ENCODE measurements at regions not wholly inside any gene's neighbourhood (a gene's known extent, or its start where the extent isn't known, plus 50 kb on each side); places are given as distances from the start of the nearest gene placed in this dataset.
"Not testable (repeated sequence)": the region's sequence is repeated elsewhere in the genome, so short reads cannot be mapped to it uniquely, and the experiment has no call there.

DNA sequence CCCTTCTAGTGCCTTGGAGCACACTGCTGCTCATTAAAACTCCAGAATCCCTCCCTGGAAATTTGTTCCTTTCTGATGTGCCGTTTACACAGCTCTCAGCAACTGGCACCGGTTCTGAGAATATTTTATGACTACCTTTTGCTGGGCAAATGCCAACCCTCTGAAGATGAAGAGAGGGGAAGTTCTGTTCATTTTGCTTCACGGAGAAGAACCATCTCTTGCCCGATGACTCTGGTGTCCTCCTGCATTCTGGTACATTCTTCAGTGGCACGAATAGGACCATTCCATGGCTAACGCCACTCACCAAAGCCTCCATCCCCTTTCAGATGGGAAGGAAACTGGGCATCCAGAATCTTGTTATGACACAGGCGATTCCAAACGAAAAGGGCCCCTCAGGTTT, 96.2 kb upstream of the SIM2 start:
- DNase-seq: no peak

DNA sequence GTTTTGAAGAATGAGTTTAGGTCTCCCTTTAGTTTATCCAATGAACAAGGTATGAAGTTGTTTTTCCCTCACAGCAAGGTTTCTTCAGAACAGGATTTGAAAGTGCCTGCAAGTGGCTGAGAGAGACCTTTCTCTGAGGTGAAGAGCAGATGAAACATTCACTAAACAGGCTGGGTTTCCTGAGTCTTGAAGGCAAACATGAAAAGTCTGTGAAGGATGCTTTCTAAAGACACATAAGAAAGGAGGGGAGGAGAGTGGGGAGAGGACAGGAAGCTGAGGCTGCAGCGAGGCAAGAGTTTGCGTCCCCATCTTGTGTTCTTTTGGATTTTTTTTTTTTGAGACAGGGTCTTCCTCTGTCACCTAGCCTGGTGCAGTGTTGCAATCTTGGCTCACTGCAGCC, 95.7 kb upstream of the SIM2 start:
- DNase-seq: no peak

DNA sequence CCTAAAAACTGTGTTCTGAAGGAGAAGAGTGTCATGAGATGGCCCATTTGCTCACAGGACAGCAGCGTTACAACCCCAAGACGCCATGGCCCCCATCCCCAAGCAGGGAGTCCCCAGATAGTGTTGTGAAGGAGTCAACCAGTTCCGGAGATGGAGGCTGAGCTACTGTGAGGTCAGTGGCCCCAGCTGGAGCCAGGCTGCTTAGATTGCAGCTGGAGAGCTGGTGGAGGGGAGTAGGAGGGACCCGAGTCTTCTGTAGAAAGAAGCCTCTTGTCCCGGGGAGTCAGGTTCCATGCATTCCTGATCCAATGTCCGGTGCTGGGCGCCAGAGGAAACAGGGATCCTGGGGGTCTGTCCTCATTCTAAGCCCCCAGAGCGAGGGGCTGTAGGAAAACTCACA, 93.5 kb upstream of the SIM2 start:
- DNase-seq: no peak

DNA sequence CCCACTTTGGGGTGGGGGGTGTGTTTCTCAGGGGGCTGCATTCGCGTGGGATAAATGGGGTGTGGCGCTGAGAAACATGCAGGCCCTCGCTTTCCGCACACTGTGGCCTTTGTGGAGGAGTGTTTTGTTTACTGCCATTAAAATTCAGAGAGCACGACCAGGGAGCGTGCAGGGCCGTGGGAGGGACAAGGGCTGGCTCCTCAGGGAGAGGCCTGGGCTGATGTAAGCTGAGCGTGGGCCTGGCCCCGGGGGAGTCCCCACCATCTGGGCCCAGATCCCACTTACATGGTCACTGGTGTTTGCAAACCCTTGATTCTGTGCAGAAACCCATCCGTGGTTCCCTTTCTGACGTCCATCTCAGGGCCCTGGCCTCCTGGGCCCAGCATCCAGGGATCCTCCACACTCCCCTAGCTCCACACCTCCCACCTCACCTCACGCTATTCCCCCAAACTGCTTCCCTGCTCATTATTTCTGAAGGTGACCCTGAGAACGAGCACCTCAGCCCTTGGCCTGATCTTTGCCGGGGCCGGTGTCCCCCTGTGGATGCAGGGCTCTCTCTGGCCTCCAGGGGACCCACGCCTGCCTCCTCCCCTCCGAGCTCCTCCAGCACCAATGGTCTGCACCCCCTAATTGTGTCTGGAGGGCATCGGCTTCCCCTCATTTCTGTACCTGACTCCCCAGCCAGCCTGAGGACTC, 92.5 kb upstream of the SIM2 start:
- no peak for DNase-seq

DNA sequence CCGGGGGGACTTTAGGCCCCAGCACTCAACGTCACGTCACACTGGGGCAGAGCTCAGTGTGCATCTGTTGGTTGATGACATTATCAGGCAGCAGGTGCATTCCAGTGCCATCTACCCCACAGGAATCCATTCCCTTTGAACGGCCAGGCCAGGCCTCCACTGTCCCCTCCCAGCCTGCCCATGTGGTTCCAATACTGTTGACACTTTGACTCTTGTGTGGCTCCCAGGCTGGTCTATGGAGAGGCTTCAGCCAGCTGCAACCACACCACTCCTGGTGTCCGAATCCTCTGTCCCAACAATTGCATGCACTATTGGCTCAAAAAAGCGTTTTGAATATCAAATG, 92.0 kb upstream of the SIM2 start:
- DNase-seq: no peak

DNA sequence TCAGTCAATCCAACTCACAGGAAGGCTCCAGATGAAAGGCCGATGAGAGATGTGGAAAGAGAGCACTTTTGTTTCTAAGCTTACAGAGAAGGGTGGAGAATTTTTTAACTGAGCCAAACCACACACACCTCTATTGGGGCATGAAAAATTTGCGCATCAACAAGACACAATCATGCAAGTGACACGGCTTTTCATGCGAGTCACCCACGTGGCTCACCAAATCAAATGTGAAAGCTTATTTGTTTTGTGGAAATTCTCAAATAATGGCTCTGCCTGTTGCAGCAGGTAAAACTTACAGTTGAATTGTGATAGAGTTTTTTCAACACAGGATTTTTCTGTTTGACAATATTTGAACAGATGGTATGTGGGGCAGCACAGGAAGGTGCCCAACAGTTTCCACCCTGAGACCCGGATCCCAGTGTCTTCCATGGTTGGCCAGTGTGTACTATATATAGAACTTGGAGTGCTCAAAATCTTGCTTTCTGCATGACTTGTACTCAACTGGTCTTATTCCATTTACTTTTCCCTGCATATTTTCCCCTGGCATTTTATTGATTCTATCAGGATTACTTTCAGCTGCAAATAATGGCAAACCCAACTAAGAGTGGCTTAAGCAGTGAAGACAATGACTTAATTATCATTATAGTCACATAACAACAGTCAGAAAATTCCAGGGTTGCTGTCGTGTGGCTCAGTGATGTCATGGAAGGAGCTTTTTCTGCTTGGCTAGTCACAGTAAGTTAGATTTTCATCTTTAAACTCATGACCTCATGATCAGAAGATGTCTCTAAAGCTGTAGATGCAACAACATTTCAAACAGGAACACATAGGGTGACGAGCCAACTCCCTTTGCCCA, 90.6 kb upstream of the SIM2 start:
- no peak for DNase-seq

DNA sequence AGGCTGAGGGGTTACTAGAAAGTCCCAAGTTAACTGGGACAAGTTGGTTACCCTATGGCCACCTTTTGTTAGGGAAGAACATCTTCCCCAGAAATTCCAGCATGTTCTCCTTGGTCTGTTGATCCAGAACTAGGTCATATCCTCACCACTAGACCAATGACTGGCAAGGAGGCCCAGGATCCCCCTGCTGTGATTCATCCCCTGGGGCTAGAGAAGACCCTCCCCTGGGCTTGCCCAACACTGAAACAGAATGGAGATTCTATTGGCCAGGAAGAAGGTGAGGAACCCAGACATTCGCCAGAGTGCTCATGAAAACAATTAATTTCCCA, 90.1 kb upstream of the SIM2 start:
- no peak for DNase-seq

DNA sequence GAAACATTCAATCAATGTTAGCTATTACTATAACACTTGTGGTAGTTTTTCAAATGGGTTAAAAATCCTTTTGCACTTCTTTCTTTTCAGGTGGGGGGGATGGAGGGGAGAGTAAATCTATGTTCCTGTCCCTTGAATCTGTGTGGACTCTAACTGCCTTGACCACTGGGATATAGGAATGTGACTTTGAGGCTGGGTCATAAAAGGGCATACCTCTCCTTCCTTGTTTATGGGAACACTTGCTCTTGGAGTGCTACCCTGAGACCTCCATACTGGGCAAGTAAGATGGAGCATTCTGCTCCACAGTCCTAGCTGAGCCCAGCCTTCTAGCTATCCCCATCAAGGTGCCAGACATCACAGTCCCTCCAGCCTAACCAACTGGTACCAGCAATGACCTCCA, 89.3 kb upstream of the SIM2 start:
- no peak for DNase-seq

DNA sequence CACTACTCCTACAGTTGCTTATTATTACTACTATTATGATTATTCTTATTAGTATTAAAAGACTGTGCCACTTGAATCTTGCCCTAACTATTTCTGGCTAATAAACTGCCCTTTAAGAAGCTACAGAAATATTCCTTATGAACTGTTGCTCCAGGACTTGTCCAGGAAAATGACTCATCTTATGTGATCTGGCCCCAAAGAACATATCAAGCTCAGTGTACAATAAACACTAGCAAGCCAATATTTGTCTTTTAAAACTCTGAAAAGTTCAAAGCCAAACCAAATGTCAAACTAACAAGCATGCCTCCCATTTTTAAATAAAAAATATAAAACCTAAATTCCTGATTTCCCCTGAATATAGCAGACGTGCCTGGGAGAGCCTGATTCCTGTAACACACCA, 88.7 kb upstream of the SIM2 start:
- DNase-seq: no peak

DNA sequence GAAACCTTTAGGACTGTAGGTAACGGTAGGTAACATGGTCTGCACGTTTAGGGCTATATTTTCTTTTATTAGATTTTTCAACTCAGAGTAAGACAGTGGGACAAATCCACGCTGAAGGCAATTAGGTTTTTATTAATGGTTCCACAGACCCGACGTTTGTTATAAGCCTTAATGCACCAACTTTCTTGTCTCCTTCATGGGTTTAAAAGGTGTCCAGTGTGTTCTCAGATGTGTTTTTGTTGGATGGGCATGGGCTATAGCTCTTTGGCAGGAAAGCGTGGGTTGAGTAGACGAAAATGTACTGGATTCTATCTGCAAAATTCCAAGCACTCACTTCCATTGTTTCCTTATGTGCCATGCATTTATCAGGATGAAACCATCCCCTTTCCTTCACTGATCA, 88.0 kb upstream of the SIM2 start:
- no peak for DNase-seq

DNA sequence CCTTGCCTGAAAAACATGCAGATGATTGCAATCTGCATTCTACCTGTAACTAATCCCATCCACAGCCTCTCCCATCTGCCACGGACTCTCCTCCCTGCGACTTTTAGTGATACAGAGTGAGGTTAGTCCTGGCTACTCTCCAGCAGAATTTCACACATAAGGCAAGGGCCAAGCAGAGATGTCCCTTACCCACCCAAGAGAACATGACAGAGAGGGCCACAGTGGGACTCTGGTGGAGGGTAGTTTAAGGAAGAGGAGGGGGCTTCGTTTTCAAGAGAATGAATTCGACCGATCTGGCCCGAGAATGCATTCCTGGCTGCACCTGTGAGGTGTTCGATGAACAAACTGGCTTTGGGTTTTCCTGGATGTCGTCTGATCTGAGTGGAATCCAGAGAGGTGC, 87.5 kb upstream of the SIM2 start:
- DNase-seq: no peak

DNA sequence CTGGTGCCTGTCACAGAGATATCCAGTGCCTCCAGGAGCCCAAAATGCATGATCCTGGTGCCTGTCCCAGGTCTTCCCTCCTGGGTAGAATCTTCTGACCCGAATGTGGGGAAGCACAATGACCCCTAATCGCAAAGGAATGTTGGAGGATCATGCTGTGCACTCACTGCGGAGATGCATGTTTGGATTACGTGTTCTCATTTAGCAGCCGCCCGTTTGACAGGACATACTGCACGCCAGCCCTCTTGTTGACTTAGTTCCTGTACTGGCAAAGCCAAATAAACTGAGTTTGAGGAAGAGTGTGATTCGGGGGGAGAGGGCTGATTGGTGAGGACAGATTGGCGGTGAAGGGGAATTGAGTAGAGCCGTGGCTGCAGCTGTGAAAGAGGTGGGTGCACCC, 85.9 kb upstream of the SIM2 start:
- no peak for DNase-seq

DNA sequence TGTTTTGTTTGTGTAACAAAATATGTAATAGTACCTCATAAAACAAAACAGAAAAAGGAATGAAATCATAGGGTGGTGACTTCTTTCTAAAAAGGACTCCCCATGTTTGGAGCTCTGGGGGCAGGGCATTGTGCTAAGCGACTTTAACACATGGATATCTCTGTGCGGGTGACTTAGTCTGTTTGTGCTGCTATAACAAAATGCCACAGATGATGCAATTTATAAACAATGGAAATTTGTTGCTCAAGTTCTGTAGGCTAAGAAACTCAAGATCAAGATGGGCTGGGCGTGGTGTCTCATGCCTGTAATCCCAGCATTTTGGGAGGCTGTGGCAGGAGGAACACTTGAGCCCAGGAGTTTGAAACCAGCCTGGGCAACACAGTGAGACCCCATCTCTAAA, 85.4 kb upstream of the SIM2 start:
- DNase-seq: no peak

DNA sequence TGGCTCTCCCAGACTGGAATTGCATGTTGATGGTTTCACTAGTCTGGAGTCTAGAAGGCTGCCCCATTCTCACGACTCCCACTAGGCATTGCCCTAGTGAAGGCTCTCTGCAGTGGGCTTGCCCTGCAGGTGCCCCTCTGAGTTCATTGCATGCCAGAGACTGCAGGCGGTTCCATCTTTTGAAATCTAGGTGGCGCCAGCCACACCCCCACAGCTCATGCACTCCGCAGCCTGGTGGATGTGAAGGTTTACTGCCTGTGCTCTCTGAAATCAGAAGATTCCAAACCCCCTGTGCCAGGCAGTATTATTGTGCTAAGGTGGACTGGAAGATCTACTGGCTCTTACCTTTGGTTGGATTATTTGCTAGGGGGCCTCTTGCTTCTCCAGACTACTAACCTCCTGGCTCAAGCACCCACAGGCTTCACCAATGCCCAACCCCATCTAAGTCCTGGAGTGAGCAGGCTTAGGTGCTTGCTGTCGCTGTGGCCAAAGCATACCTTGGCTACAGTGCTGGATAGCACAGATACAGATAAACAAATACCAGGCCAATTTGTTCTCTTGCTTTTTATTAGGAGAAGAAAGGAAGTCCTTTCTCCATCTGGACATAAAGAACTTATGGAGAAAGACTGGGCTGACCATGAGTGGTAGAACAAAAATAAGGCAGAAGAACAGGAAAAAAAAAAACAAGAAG, 83.5 kb upstream of the SIM2 start:
- no peak for DNase-seq

DNA sequence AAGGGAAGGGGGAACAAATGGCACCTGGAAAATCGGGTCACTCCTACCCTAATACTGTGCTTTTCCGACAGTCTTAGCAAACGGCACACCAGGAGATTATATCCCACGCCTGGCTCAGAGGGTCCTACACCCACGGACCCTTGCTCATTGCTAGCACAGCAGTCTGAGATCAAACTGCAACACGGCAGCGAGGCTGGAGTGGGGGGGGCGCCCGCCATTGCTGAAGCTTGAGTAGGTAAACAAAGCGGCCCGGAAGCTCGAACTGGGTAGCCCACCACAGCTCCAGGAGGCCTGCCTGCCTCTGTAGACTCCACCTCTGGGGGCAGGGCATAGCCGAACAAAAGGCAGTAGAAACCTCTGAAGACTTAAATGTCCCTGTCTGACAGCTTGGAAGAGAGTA, 82.1 kb upstream of the SIM2 start:
- DNase-seq: not testable (repeated sequence)

DNA sequence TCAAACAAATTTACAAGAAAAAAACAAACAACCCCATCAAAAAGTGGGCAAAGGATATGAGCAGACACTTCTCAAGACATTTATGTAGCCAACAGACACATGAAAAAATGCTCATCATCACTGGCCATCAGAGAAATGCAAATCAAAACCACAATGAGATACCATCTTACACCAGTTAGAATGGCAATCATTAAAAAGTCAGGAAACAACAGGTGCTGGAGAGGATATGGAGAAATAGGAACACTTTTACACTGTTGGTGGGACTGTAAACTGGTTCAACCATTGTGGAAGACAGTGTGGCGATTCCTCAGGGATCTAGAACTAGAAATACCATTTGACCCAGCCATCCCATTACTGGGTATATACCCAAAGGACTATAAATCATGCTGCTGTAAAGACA, 77.1 kb upstream of the SIM2 start:
- DNase-seq: not testable (repeated sequence)

DNA sequence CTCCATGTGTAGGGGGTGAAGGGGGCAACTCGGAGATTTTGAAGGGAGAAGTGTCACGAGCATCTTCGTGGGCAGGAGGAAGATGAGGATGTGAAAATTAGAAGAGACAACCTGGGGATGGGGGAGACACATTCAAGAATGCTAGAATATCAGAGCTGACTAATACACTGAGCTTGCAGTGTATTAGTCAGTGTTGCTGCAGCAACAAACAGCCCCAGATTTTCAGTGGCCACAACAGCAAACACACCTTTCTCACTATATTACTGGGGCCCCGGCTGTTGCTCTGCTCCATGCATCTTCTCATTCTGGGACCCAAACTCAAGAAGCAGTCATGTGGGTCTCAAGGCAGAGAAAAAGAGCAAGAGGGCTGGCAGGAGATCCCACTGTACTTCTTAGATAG, 74.8 kb upstream of the SIM2 start:
- no peak for DNase-seq

DNA sequence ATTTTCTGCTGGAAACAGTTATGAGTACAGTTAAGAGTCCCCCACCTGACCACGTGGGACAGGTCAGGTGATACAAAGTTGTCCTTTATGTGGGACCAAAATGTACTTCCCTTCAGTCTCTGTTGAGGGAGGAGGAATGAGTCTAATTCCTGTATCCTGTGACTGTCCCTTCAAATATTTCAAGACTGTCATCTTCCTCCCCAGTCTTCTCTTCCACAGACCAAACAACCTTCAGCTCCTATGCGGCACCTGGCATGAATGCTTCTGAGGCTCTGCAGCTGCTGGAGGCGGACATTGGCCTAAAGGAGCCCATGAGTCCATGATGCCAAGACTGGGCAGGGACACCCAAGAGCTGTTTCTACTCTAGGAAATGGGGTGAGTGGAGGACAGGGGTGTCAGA, 72.1 kb upstream of the SIM2 start:
- DNase-seq: no peak

DNA sequence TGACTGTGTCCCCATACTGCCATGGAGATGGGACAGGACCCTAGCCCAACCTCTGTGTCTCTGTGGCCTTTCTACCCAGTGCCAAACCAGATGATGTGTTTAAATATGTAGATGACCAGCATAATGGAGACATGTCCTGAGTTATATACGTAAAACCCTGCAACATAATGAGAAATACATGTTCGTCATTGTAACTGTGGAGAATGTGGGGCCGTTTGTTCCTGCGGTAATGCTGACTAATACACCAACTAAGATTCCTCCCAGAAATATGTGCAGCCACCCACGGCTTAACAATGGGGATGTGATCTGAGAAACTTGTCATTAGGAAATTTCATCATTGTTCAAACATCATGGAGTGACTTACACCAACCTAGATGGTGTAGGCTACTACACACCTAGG, 71.7 kb upstream of the SIM2 start:
- DNase-seq: no peak

DNA sequence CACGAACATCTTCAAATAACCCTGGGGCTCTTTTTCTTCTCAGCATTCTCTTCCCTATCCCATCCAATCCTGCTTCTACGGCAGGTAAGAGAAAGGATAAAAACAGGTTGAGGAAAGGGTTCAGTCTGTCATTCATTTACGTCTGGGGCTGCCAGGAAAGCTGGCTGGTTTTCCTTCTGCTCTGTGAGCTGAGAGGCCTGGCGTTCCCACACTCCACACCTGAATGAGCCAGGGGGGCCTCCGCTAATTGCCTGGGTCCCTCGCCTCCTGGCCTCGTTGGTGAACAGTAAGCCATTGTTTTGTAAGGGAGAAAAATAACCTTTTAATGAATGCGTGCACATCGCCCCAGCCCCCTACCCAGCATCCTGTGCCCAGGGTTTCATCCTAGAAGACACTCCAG, 70.8 kb upstream of the SIM2 start:
- no peak for DNase-seq

DNA sequence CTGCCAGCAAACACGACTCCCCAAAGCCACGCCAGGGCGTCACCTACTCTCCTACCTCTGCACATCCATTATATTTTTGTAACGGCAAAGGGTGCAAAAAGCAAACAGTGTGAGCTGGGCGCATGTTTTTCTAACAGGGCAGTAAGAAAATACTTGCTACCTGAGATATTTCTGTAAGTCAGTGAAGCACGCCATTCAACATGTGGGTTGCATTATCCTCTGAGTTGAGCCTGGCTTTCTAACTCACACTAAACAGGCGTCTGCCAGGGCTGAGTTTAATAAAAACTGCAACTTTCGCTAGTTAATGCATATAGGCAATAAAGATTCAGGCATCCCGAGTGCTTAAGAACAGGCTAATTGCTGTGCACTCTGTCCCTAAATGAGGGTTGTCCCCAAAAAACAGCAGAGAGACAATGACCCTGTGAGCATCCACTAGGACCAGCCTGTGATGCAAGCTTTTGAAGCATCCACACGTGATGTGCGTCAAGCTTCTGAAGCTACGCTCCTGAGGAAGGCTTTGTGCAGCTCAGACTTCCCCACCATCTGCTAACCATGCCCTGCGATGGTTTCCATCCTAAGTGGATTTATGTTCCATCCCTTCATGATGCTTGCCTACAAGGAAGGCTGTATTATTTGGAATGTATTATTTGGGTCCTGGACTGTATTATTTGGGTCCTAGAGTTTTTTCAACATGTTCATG, 70.0 kb upstream of the SIM2 start:
- DNase-seq: no peak

DNA sequence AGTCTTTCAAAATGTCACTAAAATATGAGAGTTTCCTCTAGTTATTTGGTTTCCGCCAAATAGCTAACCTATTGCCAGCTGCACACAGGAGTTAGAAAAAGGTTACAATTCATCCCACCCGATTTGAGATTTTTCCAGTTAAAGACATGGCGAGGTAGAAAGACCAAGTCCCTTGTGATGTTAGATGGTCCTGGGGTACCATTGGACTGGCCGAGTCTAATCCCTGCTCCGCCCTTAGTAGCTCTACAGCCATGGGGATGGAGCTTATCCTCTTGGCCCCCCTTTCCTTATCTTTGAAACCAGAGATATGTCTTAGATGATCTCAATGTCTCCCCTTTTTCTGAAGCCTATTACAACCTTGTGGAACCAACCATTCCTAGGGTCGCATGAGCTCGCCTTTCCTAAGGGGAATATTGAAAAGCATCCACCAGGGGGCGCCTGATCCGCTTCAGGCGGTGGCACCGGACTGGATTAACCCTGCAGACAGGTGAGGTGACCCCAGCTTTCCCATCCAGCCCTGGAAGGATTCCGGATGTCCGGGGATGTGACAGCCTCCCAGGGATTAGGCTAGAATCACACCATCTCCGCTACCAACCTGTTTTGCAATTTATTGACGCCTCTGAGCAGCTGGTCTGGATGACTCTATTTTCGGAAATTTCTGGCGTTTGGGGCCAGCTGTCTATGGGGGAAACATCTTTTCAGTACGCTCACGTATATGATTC, 68.3 kb upstream of the SIM2 start:
- DNase-seq: peak; percentile 58

DNA sequence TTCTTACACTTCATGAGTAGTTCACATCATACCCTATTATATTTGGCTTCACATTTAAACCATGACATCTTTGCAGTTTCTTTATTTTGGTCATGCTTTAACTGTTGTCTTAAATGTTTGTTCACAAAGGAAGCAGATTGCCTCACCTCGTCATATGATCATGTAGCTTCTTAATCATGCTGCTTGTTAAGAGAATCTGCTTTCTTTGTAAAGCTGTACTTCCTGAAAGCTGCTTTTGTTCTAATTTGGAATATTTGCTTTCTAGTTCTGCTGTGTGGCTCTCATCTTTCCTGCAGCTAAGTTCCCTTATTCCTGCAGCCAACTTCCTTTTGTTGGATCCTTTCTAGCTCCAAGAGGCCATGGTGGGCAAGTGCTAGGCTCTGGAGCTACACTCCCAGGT, 62.9 kb upstream of the SIM2 start:
- no peak for DNase-seq

Data from NCI-H1105 (cell line).